ENCODE measurements at regions not wholly inside any gene's neighbourhood (a gene's known extent, or its start where the extent isn't known, plus 50 kb on each side); places are given as distances from the start of the nearest gene placed in this dataset.

DNA sequence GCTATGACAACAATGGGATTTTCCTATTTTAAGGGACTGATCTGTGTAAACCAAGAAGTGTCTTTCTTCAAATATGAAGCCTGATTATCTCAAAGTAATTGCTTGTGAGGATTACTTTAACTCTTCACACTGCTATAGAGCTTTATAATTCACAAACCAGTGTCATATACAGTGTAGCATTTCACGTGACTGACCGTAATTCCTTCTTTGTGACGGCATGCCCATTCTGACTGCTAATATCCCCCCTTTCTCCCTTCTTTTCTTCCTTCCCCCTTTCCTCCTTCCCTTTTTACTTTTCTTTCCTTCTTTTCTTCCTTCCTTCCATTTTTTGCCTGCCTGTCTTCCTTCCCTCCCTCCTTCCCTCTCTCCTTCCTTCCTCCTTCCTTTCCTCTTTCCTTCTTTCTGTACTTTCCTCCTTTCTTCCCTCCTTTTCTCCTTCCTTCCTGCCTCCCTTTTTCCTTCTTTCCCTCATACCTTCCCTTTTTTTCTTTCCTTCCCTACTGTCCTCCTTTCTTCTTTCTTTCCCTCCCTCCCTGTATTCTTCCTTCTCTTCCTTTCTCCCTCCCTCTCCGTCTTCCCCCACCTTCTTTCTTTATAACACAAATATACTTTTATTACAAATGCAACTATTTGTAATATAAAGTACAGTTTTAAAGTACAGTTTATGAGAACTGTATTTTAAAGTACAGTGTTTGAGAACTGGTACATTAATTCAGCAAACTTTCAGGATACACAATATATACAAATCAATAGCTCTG is 75.0 kb upstream of the EXOC2 start:
- TF ChIP-seq GATA1 (IDR thresholded peaks at IDR 0.05; ENCODE audit: low read depth, low read length): no peak
- no peak for TF ChIP-seq POLR2A (IDR thresholded peaks at IDR 0.05; ENCODE audit: low read length)
- no peak for DNase-seq

DNA sequence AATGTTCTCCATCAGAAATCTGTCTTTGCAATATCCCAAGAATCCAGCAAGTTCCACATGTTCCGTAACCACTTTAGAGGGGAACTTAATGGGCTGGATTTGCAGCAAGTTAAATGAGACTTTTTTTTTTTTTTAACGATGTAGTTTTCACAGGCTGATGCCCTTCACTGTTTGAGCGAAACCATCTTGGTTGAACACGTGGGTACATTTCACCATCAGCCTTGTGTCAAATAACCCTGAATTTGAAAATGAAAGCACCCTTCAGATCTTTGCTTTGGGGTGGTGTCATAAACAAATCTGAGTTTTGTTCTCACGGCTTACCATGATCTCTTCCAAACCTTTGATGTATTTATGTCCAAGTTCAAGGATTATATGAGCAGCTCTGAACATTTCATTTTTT is 73.7 kb upstream of the EXOC2 start:
- no peak for TF ChIP-seq POLR2A (IDR thresholded peaks at IDR 0.05; ENCODE audit: low read length)
- TF ChIP-seq GATA1 (IDR thresholded peaks at IDR 0.05; ENCODE audit: low read depth, low read length): no peak
- DNase-seq: no peak

DNA sequence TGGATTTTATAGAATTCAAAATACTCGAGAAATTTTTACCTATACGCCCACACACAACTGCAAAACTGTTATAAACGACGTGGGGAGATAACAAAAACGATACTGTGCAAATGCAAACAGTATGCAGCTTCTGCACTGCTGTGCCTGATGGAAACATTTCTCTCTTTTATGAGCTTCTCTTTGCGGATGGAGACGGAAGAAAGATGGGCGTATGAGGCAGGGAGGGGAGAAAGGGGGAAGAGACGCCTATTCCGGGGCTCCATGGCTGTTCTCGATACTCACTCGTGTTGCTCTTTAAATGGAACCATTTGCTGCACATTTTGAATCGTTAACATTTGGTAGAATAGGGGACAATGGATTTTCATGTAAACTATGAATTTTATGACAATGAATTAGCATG is 69.1 kb upstream of the EXOC2 start:
- no peak for DNase-seq
- no peak for TF ChIP-seq POLR2A (IDR thresholded peaks at IDR 0.05; ENCODE audit: low read length)
- no peak for TF ChIP-seq GATA1 (IDR thresholded peaks at IDR 0.05; ENCODE audit: low read depth, low read length)

DNA sequence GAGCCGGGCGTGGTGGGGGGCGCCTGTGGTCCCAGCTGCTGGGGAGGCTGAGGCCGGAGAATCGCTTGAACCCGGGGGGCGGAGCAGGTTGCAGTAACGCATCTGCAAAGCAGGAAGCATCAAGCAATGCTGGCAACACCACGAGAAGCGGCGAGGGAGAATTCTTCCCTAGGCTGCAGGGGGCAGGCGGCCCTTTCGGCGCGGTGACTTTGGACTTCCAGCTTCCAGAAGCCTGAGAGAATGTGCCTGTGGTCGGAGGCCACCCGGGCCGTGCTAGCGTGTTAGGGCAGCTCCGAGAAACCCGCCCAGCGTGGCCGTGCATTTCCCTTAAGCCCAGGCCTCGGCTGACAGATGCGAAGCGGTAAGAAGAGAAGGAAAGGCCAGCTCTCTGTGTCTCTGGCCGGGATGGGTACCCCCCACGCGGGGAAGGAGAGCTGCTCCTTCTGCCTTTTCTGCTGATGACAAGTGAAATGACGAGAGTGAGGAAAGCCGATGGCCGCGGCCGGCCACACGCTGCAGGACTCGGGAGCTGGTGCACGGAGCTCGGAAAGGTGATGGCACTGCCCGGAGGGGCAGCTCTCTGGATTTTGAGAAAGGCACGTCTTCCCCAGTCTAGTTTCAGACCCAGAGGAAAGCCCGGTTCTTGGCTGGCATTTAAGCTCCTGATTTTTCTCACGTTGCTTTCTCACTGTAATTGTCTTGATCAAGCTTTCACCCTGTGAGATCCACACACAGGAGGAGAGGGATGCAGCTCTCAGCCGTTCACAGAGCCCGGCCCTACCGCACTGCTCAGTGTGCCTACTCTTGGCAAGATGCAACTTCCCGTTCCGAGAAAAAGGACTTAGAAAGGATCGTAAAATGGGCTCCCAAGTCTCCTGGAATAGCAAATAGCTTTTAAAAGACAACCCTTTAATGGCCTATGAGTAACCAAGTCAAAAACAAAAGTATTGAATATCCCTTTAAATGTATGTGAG is 68.3 kb upstream of the EXOC2 start:
- no peak for DNase-seq
- no peak for TF ChIP-seq GATA1 (IDR thresholded peaks at IDR 0.05; ENCODE audit: low read depth, low read length)
- TF ChIP-seq POLR2A (IDR thresholded peaks at IDR 0.05; ENCODE audit: low read length): no peak

DNA sequence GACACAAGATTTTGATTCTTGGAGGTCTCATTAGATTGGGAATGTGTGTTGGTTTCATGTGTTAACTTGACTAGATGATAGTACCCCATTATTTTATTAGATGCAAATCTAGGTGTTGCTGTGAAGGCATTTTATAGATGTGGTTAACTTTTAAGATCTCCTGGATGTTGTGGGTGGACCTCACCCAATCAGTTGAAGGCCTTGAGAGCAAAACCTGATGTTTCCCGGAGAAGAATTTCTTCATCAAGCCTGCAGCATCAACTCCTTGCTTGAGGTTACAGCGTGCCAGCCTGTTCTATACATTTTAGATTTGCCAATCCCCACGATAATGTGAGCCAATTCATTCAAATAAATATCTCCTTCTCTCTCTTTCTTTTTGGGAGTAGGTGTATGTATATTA is 66.8 kb upstream of the EXOC2 start:
- DNase-seq: no peak
- TF ChIP-seq GATA1 (IDR thresholded peaks at IDR 0.05; ENCODE audit: low read depth, low read length) (no peak), POLR2A (IDR thresholded peaks at IDR 0.05; ENCODE audit: low read length) (no peak)

DNA sequence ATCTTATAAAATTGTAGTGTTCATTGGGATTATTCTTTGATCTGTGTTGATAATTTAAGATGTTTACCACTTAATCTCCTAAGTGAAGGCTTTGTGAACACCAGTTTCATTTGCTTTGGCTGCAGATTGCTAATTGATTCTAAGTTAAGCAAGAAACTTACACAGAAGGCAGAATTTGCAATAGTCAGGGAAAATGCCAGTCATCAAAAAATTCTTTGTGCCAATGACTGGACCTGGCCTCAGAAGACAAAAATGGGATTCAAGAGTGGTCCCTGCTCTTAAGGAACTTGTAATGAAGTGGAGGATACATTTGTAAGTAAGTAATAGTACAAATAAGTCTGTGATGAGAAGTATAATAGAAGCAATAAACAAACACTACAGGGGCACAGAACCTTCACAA is 63.3 kb upstream of the EXOC2 start:
- no peak for DNase-seq
- TF ChIP-seq GATA1 (IDR thresholded peaks at IDR 0.05; ENCODE audit: low read depth, low read length): no peak
- no peak for TF ChIP-seq POLR2A (IDR thresholded peaks at IDR 0.05; ENCODE audit: low read length)

DNA sequence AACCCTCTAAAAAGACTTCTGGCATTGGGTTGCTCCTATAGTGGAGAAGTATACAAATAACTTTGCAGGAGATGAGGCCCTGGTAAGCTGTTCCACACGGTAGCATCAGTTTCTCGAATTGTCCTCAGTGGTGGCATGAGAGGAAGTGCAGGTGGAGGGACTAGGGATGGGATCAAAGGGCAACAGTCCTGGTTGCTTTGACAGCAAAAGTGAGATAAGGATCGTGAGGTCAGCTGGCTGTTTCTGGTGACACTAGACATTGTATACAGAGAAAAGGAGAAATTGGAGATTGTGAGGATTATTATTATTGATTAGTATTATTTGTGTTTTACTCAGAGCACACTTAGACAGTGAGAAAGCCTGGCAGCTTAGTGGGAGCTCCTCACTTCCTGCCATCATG is 61.3 kb upstream of the EXOC2 start:
- TF ChIP-seq GATA1 (IDR thresholded peaks at IDR 0.05; ENCODE audit: low read depth, low read length) (no peak), POLR2A (IDR thresholded peaks at IDR 0.05; ENCODE audit: low read length) (no peak)
- no peak for DNase-seq

DNA sequence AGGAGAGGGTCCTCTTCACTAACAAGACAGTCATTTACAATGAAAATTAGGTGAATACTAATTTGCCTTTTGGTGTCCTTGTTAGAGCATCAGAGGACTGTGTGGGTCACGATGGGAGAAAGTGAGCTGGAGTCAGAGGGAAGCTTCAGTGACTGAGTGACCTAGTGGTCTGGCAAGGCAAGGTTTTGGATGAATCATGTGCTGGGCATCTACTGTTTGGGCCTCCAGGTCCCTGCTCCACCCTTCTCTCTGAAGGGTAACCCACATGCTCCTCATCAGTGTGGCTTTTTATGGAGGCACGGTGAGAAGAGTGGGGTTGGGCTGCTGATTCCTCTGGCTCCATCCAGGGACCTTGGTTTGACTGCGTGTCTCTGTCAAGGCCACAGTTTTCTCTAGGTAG is 60.5 kb upstream of the EXOC2 start:
- no peak for TF ChIP-seq GATA1 (IDR thresholded peaks at IDR 0.05; ENCODE audit: low read depth, low read length)
- TF ChIP-seq POLR2A (IDR thresholded peaks at IDR 0.05; ENCODE audit: low read length): no peak
- no peak for DNase-seq

DNA sequence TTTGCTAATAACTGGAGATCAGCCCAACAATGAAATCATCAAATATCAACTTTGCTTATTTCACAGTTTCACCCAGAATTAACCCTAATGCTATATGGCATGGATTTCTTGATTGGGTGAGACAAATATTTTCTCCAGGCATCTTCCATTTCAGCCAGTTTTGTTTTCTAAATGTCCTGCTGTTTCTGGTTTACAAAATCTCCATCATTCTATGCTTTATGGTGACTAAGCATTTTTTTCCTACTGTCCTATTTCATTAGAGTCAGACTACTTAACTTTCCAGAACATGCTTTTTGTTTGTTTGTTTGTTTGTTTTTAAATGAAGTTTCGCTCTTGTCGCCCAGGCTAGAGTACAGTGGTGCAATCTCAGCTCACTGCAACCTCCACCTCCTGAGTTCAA is 59.5 kb upstream of the EXOC2 start:
- TF ChIP-seq GATA1 (IDR thresholded peaks at IDR 0.05; ENCODE audit: low read depth, low read length): no peak
- no peak for TF ChIP-seq POLR2A (IDR thresholded peaks at IDR 0.05; ENCODE audit: low read length)
- DNase-seq: no peak

DNA sequence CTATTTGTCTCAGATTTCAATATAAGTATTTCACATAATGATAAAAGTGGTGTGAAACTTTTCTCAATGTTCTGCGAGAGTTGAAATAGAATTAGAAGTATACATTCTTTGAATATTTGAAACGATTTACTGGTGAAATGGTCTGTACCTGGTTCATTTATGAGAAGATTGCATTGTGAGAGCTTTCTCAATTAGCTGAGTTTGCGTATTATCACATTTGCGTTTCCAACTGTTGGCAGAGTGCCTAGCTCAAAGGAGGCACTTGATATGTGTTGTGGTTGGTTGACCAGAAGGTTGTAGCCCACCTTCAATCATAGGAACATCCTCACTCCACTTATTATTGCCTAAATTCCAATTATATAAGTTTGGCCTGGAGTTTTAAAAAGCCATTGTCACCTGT is 58.8 kb upstream of the EXOC2 start:
- TF ChIP-seq POLR2A (IDR thresholded peaks at IDR 0.05; ENCODE audit: low read length) (no peak), GATA1 (IDR thresholded peaks at IDR 0.05; ENCODE audit: low read depth, low read length) (no peak)

DNA sequence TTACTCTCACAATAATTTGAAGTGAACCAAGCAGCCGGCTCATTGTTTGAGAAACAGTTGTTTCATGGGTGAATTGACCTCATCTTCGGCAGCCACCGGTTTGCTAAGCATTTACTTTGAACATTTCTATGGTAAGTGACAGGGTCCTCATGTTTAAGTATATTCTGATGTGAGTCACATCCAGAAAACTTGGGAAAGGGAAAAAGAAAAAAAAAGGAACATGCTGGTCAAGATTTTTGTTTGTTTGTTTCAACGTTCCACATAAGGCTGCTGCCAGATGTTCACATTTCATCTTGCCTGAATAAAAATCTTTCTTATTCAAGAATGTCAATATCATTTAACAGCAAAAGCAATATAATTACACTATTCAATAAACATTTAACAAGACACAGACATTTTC is 55.0 kb upstream of the EXOC2 start:
- DNase-seq: no peak
- TF ChIP-seq GATA1 (IDR thresholded peaks at IDR 0.05; ENCODE audit: low read depth, low read length) (no peak), POLR2A (IDR thresholded peaks at IDR 0.05; ENCODE audit: low read length) (no peak)

More for the DNA sequence above, 58.8 kb upstream of the EXOC2 start:
- DNase-seq: no peak

DNA sequence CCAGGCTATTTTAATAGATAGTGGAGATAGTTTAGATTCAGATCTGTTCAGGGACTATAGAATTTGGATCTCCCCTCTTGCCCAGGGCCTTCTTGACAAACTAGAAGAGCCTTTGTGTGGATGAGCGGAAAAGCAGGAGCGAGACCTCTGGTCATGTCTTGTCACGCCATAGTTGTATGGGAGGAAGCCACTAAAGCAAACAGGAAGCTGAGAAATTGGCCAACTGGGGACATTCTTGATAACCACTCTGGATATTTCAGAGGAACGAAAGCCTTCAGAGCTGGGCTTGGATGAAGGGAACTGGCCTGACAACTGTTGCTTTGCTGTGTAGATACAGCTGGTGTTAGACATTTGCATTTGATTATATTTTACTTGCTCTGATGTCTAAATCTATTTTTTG is 54.1 kb upstream of the EXOC2 start:
- no peak for TF ChIP-seq POLR2A (IDR thresholded peaks at IDR 0.05; ENCODE audit: low read length)
- TF ChIP-seq GATA1 (IDR thresholded peaks at IDR 0.05; ENCODE audit: low read depth, low read length): no peak
- no peak for DNase-seq

DNA sequence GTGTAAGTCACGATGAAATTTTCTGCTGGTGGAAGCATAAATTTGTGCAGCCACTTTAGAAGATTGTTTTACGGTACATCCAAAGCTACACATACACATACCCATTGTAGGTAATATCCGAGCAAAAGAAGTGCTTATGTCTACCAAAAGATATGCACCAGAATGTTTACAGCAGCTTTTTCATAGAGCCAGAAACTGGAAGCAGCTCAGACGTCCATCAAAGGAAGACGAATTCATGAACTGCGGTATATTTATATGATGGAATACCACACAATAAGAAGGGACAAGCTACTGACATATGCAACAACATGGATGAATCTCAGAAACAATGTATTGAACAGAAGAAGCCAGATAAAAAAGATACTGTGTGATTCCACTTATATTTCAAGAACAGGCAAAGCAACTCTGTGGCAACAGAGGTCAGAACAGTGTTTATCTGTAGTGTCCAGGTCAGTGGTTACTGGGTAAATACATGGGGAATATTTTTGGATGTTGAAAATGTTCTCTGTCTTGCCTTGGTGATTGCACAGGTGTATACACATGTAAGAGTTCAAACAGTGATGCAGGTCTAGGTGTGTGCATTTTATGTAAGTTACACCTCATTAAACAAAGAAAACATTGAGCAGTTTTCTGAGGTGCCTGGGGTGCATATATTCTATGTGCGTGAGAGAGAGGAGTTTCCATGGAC is 51.9 kb upstream of the EXOC2 start:
- TF ChIP-seq POLR2A (IDR thresholded peaks at IDR 0.05; ENCODE audit: low read length) (no peak), GATA1 (IDR thresholded peaks at IDR 0.05; ENCODE audit: low read depth, low read length) (no peak)
- no peak for DNase-seq
